ENCODE measurements at regions not wholly inside any gene's neighbourhood (a gene's known extent, or its start where the extent isn't known, plus 50 kb on each side); places are given as distances from the start of the nearest gene placed in this dataset.

GRCh38 chr4:57655342-57655741, 545.2 kb upstream of the IGFBP7 start:
- TF ChIP-seq CTCF (IDR thresholded peaks at IDR 0.05; ENCODE audit: borderline replicate concordance, extremely low read depth, insufficient read depth), result no peak

GRCh38 chr4:57652779-57653178, 542.6 kb upstream of the IGFBP7 start:
- no peak overlapping the region for H3K27ac ChIP-seq (ENCODE audit: low read depth in 2 of 2, low read length in 2 of 2)
- intact Hi-C loops (cut with DNase I), result no loop called here
- H3K36me3 ChIP-seq (ENCODE audit: control insufficient read depth in 2 of 3, insufficient read depth in 3 of 3, low read length in 3 of 3), result no peaks in the 10 kb centered on the region
- H3K4me3 ChIP-seq (ENCODE audit: low read length in 3 of 3), result no peak overlapping the region
- FAIRE-seq, result no peak
- H3K27me3 ChIP-seq (ENCODE audit: control insufficient read depth, insufficient read depth, low read length), result no peaks in the 10 kb centered on the region
- TF ChIP-seq CTCF (IDR thresholded peaks at IDR 0.05; ENCODE audit: borderline replicate concordance, extremely low read depth, insufficient read depth), result no peak
- H3K4me1 ChIP-seq (ENCODE audit: control insufficient read depth in 2 of 3, insufficient read depth in 2 of 3, low read depth in 1 of 3, low read length in 3 of 3), result no peaks in the 10 kb centered on the region
- H3K9ac ChIP-seq (ENCODE audit: low read length in 3 of 3), result no peak overlapping the region
- no peaks in the 10 kb centered on the region for H3K9me3 ChIP-seq (ENCODE audit: control insufficient read depth in 2 of 3, insufficient read depth in 1 of 3, low read length in 3 of 3)
- no peak for DNase-seq

More at GRCh38 chr4:57655342-57655741, 545.2 kb upstream of the IGFBP7 start:
- Histone ChIP-seq H3K27ac (ENCODE audit: low read depth in 2 of 2, low read length in 2 of 2) (no peak overlapping the region), H3K4me3 (ENCODE audit: low read length in 3 of 3) (no peak overlapping the region), H3K36me3 (ENCODE audit: control insufficient read depth in 2 of 3, insufficient read depth in 3 of 3, low read length in 3 of 3) (no peaks in the 10 kb centered on the region), H3K27me3 (ENCODE audit: control insufficient read depth, insufficient read depth, low read length) (no peaks in the 10 kb centered on the region), H3K9ac (ENCODE audit: low read length in 3 of 3) (no peak overlapping the region), H3K4me1 (ENCODE audit: control insufficient read depth in 2 of 3, insufficient read depth in 2 of 3, low read depth in 1 of 3, low read length in 3 of 3) (no peaks in the 10 kb centered on the region), H3K9me3 (ENCODE audit: control insufficient read depth in 2 of 3, insufficient read depth in 1 of 3, low read length in 3 of 3) (no peaks in the 10 kb centered on the region)
- FAIRE-seq (no peak), DNase-seq (no peak)
- intact Hi-C loops (cut with DNase I), result no loop called here

GRCh38 chr4:57640391-57641100, 530.4 kb upstream of the IGFBP7 start:
- Histone ChIP-seq H3K27ac (ENCODE audit: low read depth in 2 of 2, low read length in 2 of 2) (no peak overlapping the region), H3K4me3 (ENCODE audit: low read length in 3 of 3) (no peak overlapping the region), H3K9ac (ENCODE audit: low read length in 3 of 3) (no peak overlapping the region), H3K36me3 (ENCODE audit: control insufficient read depth in 2 of 3, insufficient read depth in 3 of 3, low read length in 3 of 3) (no peaks in the 10 kb centered on the region), H3K27me3 (ENCODE audit: control insufficient read depth, insufficient read depth, low read length) (no peaks in the 10 kb centered on the region), H3K9me3 (ENCODE audit: control insufficient read depth in 2 of 3, insufficient read depth in 1 of 3, low read length in 3 of 3) (no peaks in the 10 kb centered on the region), H3K4me1 (ENCODE audit: control insufficient read depth in 2 of 3, insufficient read depth in 2 of 3, low read depth in 1 of 3, low read length in 3 of 3) (no peaks in the 10 kb centered on the region)
- intact Hi-C loops (cut with DNase I), result no loop called here
- FAIRE-seq (no peak), DNase-seq (no peak)
- TF ChIP-seq CTCF (IDR thresholded peaks at IDR 0.05; ENCODE audit: borderline replicate concordance, extremely low read depth, insufficient read depth), result no peak

All from kidney (tissue), 13 donors.